SK-N-SH treated with all-trans-retinoic acid at 6 μM for 48 hours (cell line): ENCODE measurements at regions not wholly inside any gene's neighbourhood (a gene's known extent, or its start where the extent isn't known, plus 50 kb on each side); places are given as distances from the start of the nearest gene placed in this dataset.

Experiments used
- ATAC-seq: fragments of 200-7000 bp; cut with Tn5 transposase; 3 replicates; pipeline ENCODE4 v1.9.1; 2020; ENCODE audit warnings: mild to moderate bottlenecking, moderate library complexity
- ARNTL ChIP-seq: fragments of 450-650 bp; formaldehyde crosslinking; IDR thresholded peaks from 2 replicates; pipeline ENCODE4 v1.5.0; 2020; ENCODE audit warnings: low read depth, mild to moderate bottlenecking, moderate library complexity, borderline replicate concordance
- BACH2 ChIP-seq: fragments of 250-450 bp; sonication (Bioruptor Pico); IDR thresholded peaks from 2 replicates; pipeline ENCODE4 v1.9.0; 2021; ENCODE audit warnings: mild to moderate bottlenecking, borderline replicate concordance
- CREB5 ChIP-seq: fragments of 250-450 bp; sonication (Bioruptor Pico); IDR thresholded peaks from 2 replicates; pipeline ENCODE4 v1.5.1; 2020; ENCODE audit warnings: low read depth, mild to moderate bottlenecking, moderate library complexity
- CSDC2 ChIP-seq: fragments of 250-450 bp; sonication (Bioruptor Pico); IDR thresholded peaks from 2 replicates; pipeline ENCODE4 v1.5.0; 2020; ENCODE audit warnings: mild to moderate bottlenecking, moderate library complexity
- ESRRG ChIP-seq: fragments of 250-450 bp; sonication (Bioruptor Pico); IDR thresholded peaks from 2 replicates; pipeline ENCODE4 v1.6.1; 2021; ENCODE audit warnings: mild to moderate bottlenecking
- GLIS3 ChIP-seq: fragments of 250-450 bp; sonication (Bioruptor Pico); IDR thresholded peaks from 2 replicates; pipeline ENCODE4 v1.5.0; 2020; ENCODE audit warnings: mild to moderate bottlenecking, moderate library complexity
- ISL1 ChIP-seq: fragments of 250-450 bp; sonication (Bioruptor Pico); IDR thresholded peaks from 2 replicates; pipeline ENCODE4 v2.1.2; 2022; ENCODE audit warnings: mild to moderate bottlenecking, moderate library complexity
- OSR1 ChIP-seq: fragments of 250-450 bp; sonication (Bioruptor Pico); IDR thresholded peaks from 2 replicates; pipeline ENCODE4 v1.8.0; 2022; ENCODE audit warnings: moderate library complexity, mild to moderate bottlenecking, inconsistent platforms
- POU6F1 ChIP-seq: fragments of 250-450 bp; sonication (Bioruptor Pico); IDR thresholded peaks from 2 replicates; pipeline ENCODE4 v1.8.0; 2021; ENCODE audit warnings: low read depth, mild to moderate bottlenecking, moderate library complexity, borderline replicate concordance
- PPARA ChIP-seq: fragments of 250-450 bp; sonication (Bioruptor Pico); IDR thresholded peaks from 2 replicates; pipeline ENCODE4 v1.5.0; 2020; ENCODE audit warnings: mild to moderate bottlenecking, borderline replicate concordance
- RARB ChIP-seq: fragments of 250-450 bp; sonication (Bioruptor Pico); IDR thresholded peaks from 2 replicates; pipeline ENCODE4 v1.8.0; 2021; ENCODE audit warnings: mild to moderate bottlenecking, moderate library complexity
- SNAI2 ChIP-seq: fragments of 250-450 bp; sonication (Bioruptor Pico); IDR thresholded peaks from 2 replicates; pipeline ENCODE4 v1.5.0; 2020; ENCODE audit warnings: mild to moderate bottlenecking, moderate library complexity
- TCF4 ChIP-seq: fragments of 250-450 bp; sonication (Bioruptor Pico); IDR thresholded peaks from 2 replicates; pipeline ENCODE4 v1.8.0; 2021; ENCODE audit warnings: mild to moderate bottlenecking, moderate library complexity, borderline replicate concordance
- TOX ChIP-seq: fragments of 250-450 bp; sonication (Bioruptor Pico); IDR thresholded peaks from 2 replicates; pipeline ENCODE4 v1.8.0; 2021; ENCODE audit warnings: mild to moderate bottlenecking, moderate library complexity, borderline replicate concordance
- ZC3H10 ChIP-seq: fragments of 250-450 bp; sonication (Bioruptor Pico); IDR thresholded peaks from 2 replicates; pipeline ENCODE4 v1.5.1; 2021; ENCODE audit warnings: mild to moderate bottlenecking, moderate library complexity
- ZFP30 ChIP-seq: fragments of 450-650 bp; formaldehyde crosslinking; IDR thresholded peaks from 2 replicates; pipeline ENCODE4 v1.5.0; 2022; ENCODE audit warnings: mild to moderate bottlenecking, moderate library complexity
- ZNF565 ChIP-seq: fragments of 450-650 bp; formaldehyde crosslinking; conservative IDR thresholded peaks from 2 replicates; pipeline ENCODE4 v1.5.0; 2020; ENCODE audit warnings: low read depth, mild to moderate bottlenecking, moderate library complexity
- ZNF70 ChIP-seq: fragments of 450-650 bp; formaldehyde crosslinking; IDR thresholded peaks from 2 replicates; pipeline ENCODE4 v1.5.0; 2020; ENCODE audit warnings: mild to moderate bottlenecking, moderate library complexity
- TF ChIP-seq, protein P1 (sequence below): fragments of 250-450 bp; sonication (Bioruptor Pico); IDR thresholded peaks from 2 replicates; pipeline ENCODE4 v1.5.1; 2021; ENCODE audit warnings: mild to moderate bottlenecking, moderate library complexity
- TF ChIP-seq, protein P2 (sequence below): fragments of 250-450 bp; sonication (Bioruptor Pico); IDR thresholded peaks from 2 replicates; pipeline ENCODE4 v1.5.0; 2020; ENCODE audit warnings: mild to moderate bottlenecking, moderate library complexity
- TF ChIP-seq, protein P3 (sequence below): fragments of 250-450 bp; sonication (Bioruptor Pico); IDR thresholded peaks from 2 replicates; pipeline ENCODE4 v1.8.0; 2020; ENCODE audit warnings: mild to moderate bottlenecking, moderate library complexity, borderline replicate concordance

GRCh38 chr5:125337294-125337693 is 590.9 kb upstream of the ZNF608 start (continued):
- TF ChIP-seq, protein P1, sequence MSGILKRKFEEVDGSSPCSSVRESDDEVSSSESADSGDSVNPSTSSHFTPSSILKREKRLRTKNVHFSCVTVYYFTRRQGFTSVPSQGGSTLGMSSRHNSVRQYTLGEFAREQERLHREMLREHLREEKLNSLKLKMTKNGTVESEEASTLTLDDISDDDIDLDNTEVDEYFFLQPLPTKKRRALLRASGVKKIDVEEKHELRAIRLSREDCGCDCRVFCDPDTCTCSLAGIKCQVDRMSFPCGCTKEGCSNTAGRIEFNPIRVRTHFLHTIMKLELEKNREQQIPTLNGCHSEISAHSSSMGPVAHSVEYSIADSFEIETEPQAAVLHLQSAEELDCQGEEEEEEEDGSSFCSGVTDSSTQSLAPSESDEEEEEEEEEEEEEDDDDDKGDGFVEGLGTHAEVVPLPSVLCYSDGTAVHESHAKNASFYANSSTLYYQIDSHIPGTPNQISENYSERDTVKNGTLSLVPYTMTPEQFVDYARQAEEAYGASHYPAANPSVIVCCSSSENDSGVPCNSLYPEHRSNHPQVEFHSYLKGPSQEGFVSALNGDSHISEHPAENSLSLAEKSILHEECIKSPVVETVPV (CRISPR knock-in tag) = no peak
- TF ChIP-seq TOX (CRISPR knock-in tag) (no peak), ARNTL (CRISPR knock-in tag) (no peak), ZFP30 (CRISPR knock-in tag) (no peak), BACH2 (CRISPR knock-in tag) (no peak), ZC3H10 (CRISPR knock-in tag) (no peak)

DNA sequence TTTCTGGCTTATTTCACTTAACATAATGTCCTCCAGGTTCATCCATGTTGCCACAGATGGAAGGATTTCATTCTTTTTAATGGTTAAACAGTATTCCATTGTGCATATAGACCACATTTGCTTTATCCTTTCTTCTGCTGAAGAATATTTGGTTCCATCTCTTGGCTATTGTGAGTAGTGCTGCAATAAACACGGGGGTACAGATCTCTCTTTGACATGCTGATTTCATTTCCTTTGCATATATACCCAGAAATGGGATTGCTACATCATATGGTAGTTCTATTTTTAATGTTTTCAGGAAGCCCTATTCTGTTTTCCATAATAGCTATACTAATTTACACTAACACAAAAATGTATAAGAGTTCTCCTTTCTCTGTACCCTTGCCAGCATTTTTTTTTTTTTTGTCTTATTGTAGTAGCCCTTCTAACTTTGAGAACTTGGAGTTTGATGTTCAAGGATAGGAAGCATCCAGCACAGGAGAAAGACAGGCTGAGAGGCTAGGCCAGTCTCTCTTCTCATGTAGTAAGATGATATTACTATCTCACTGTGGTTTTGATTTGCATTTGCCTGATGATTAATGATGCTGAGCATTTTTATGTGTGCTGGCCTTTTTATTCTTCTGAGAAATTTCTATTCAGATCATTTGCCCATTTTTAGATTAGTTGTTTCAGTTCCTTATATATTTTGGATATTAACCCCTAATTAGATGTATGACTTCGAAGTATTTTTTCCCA is 592.2 kb upstream of the ZNF608 start:
- TF ChIP-seq ARNTL (CRISPR knock-in tag) (no peak), ZC3H10 (CRISPR knock-in tag) (no peak), ISL1 (CRISPR knock-in tag) (no peak), PPARA (CRISPR knock-in tag) (no peak), ZFP30 (CRISPR knock-in tag) (no peak), ZNF565 (no peak)

DNA sequence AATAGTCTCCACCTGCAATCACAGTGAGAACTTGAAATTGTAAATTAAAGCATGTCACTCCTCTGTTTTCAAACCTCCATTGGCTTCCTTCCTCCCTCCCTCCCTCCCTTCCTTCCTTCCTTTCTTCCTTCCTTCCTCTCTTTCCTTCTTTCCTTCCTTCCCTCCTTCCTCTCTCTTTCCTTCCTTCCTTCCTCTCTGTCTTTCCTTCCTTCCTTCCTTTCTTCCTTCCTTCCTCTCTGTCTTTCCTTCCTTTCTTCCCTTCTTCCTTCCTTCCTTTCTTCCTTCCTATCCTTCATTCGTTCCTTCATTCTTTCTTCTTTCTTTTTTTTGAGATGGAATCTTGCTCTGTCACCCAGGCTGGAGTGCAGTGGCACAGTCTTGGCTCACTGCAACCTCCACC is 595.0 kb upstream of the ZNF608 start:
- no peak for ATAC-seq
- TF ChIP-seq OSR1 (CRISPR knock-in tag) (no peak), TCF4 (CRISPR knock-in tag) (no peak), ZNF70 (CRISPR knock-in tag) (no peak), ISL1 (CRISPR knock-in tag) (no peak), ESRRG (no peak), TOX (CRISPR knock-in tag) (no peak), CREB5 (CRISPR knock-in tag) (no peak), ZFP30 (CRISPR knock-in tag) (no peak), POU6F1 (no peak), ZC3H10 (CRISPR knock-in tag) (no peak), RARB (no peak), PPARA (CRISPR knock-in tag) (no peak), CSDC2 (CRISPR knock-in tag) (no peak), SNAI2 (no peak), GLIS3 (CRISPR knock-in tag) (no peak)
- TF ChIP-seq, protein P2, sequence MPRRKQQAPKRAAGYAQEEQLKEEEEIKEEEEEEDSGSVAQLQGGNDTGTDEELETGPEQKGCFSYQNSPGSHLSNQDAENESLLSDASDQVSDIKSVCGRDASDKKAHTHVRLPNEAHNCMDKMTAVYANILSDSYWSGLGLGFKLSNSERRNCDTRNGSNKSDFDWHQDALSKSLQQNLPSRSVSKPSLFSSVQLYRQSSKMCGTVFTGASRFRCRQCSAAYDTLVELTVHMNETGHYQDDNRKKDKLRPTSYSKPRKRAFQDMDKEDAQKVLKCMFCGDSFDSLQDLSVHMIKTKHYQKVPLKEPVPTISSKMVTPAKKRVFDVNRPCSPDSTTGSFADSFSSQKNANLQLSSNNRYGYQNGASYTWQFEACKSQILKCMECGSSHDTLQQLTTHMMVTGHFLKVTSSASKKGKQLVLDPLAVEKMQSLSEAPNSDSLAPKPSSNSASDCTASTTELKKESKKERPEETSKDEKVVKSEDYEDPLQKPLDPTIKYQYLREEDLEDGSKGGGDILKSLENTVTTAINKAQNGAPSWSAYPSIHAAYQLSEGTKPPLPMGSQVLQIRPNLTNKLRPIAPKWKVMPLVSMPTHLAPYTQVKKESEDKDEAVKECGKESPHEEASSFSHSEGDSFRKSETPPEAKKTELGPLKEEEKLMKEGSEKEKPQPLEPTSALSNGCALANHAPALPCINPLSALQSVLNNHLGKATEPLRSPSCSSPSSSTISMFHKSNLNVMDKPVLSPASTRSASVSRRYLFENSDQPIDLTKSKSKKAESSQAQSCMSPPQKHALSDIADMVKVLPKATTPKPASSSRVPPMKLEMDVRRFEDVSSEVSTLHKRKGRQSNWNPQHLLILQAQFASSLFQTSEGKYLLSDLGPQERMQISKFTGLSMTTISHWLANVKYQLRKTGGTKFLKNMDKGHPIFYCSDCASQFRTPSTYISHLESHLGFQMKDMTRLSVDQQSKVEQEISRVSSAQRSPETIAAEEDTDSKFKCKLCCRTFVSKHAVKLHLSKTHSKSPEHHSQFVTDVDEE (CRISPR knock-in tag) = no peak
- TF ChIP-seq, protein P3, sequence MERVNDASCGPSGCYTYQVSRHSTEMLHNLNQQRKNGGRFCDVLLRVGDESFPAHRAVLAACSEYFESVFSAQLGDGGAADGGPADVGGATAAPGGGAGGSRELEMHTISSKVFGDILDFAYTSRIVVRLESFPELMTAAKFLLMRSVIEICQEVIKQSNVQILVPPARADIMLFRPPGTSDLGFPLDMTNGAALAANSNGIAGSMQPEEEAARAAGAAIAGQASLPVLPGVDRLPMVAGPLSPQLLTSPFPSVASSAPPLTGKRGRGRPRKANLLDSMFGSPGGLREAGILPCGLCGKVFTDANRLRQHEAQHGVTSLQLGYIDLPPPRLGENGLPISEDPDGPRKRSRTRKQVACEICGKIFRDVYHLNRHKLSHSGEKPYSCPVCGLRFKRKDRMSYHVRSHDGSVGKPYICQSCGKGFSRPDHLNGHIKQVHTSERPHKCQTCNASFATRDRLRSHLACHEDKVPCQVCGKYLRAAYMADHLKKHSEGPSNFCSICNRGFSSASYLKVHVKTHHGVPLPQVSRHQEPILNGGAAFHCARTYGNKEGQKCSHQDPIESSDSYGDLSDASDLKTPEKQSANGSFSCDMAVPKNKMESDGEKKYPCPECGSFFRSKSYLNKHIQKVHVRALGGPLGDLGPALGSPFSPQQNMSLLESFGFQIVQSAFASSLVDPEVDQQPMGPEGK (CRISPR knock-in tag) = no peak
- TF ChIP-seq, protein P1 (CRISPR knock-in tag) = no peak

More for the DNA sequence above, 592.2 kb upstream of the ZNF608 start:
- ATAC-seq = peak; percentile 30; the same call in 1 of the 3 replicates
